ENCODE measurements at regions not wholly inside any gene's neighbourhood (a gene's known extent, or its start where the extent isn't known, plus 50 kb on each side); places are given as distances from the start of the nearest gene placed in this dataset.
"Not testable (repeated sequence)": the region's sequence is repeated elsewhere in the genome, so short reads cannot be mapped to it uniquely, and the experiment has no call there.

GRCh38 chr3:6351752-6352151 is 509.2 kb upstream of the GRM7 start:
- in situ Hi-C loops (cut with HindIII; ENCODE audit: low sequenced_read_pairs) = no loop called here
- no peak for DNase-seq (ENCODE audit: low spot score)

DNA sequence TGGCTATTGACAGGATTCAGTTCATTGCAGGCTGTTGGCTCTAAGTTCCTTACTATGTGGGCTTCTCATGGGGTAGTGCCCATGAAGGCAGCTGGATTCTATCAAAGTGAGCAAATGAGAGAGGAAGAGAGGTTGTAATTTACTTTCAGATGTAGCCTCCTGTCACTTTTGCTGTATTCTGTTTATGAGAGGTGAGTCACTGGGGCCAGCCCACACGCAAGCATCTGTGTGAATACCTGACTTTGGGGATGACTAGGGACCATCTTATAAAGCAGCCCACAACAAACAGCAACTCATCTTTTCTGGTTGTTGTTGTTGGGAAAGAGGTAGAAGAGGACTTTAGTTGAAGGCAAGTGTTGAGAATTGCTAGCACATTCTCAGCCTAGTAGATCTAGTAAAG is 506.3 kb upstream of the GRM7 start:
- DNase-seq (ENCODE audit: low spot score) = no peak
- in situ Hi-C loops (cut with HindIII; ENCODE audit: low sequenced_read_pairs) = no loop called here

GRCh38 chr3:6362406-6362805 is 498.5 kb upstream of the GRM7 start:
- DNase-seq (ENCODE audit: low spot score) = no peak
- in situ Hi-C loops (cut with HindIII; ENCODE audit: low sequenced_read_pairs) = no loop called here

DNA sequence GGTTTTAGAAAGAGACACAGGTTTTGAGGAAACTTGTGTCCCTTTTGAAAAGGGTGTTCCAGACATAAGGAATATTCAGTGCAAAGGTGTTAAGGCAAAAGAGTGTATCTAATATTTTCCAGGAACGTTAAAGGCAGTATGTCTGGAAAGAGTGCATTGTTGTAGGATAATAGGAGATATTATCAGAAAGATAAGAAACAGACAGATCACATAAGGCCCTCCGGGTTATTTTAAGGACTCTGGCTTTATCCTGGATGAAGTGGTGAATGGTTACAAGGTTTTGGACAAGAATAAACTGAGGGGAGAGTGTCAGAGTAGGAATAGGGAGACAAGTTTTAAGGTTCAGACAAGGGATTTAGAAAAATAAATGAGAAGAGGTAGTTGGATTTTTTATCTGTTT is 493.7 kb upstream of the GRM7 start:
- no peak for DNase-seq (ENCODE audit: low spot score)

DNA sequence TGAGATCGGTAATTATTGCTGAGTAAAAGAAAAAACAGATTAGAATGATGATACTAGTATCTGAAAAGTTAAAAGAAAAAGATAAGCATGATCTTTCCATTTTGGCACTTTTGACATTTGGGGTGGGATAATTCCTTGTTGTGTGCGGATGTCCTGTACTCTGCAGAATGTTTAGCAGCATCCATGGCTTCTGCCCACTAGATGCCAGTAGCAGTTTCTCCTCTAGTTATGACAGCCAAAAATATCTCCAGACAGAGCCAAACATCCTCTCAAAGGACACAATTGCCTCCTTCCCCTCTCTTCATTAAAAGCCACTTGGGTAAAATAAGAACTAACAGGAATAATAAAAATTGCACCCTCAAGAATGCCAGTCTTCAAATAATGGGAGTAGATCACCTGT is 468.8 kb upstream of the GRM7 start:
- in situ Hi-C loops (cut with HindIII; ENCODE audit: low sequenced_read_pairs) = no loop called here
- no peak for DNase-seq (ENCODE audit: low spot score)

More for the DNA sequence above, 493.7 kb upstream of the GRM7 start:
- in situ Hi-C loops (cut with HindIII; ENCODE audit: low sequenced_read_pairs) = no loop called here

DNA sequence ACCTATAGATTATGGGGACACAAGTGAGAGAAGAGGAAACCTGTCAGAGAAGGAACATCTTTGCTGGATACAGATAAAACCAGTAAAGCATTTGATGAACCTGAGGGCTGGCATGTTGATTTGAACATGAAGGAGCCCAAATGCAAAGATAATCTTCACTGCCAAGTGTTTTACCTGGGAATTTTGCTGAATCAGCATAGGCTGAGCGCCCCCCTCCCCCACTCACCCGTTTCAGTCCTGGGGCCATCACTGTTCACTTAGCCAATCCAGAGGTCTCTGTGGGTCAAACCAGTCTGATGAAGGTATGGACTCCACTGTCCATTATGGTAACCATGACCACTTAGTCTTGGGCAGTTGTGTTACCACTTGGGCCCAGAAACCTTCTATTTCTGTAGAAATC is 466.0 kb upstream of the GRM7 start:
- DNase-seq (ENCODE audit: low spot score) = no peak
- in situ Hi-C loops (cut with HindIII; ENCODE audit: low sequenced_read_pairs) = no loop called here

GRCh38 chr3:6396631-6397030 is 464.3 kb upstream of the GRM7 start:
- in situ Hi-C loops (cut with HindIII; ENCODE audit: low sequenced_read_pairs) = no loop called here
- no peak for DNase-seq (ENCODE audit: low spot score)

DNA sequence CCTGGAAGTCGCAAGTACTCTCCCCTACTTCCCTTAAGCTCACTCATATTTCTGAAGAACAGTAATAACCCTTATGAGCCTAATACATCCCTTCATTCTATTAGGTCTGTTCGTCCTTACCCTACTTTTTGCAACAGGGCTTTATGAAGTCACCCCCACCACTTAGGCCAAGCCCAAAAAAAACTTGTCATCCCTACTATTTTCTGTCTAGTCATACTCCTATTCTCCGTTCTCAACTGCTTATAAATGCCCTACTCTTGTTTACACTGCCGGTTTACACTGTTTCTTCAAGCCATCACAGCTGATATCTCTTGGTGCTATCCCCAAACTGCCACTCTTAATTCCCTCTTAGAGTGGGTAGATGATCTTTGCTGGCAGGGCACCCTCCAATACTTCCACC is 458.2 kb upstream of the GRM7 start:
- in situ Hi-C loops (cut with HindIII; ENCODE audit: low sequenced_read_pairs) = not testable (repeated sequence)

DNA sequence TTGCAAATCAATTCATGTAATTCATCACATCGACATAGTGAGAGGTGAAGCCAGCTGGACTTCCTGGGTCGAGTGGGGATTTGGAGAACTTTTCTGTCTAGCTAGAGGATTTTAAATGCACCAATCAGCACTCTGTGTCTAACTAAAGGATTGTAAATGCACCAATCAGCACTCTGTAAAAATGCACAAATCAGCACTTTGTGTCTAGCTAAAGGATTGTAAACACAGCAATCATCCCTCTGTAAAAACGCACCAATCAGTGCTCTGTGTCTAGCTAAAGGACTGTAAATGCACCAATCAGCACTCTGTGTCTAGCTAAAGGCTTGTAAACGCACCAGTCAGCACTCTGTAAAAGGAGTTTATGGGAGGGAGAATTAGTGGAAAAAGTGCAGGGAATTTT is 454.0 kb upstream of the GRM7 start:
- in situ Hi-C loops (cut with HindIII; ENCODE audit: low sequenced_read_pairs); DNase-seq (ENCODE audit: low spot score): not testable (repeated sequence)

More for the DNA sequence above, 458.2 kb upstream of the GRM7 start:
- not testable (repeated sequence) for DNase-seq (ENCODE audit: low spot score)

DNA sequence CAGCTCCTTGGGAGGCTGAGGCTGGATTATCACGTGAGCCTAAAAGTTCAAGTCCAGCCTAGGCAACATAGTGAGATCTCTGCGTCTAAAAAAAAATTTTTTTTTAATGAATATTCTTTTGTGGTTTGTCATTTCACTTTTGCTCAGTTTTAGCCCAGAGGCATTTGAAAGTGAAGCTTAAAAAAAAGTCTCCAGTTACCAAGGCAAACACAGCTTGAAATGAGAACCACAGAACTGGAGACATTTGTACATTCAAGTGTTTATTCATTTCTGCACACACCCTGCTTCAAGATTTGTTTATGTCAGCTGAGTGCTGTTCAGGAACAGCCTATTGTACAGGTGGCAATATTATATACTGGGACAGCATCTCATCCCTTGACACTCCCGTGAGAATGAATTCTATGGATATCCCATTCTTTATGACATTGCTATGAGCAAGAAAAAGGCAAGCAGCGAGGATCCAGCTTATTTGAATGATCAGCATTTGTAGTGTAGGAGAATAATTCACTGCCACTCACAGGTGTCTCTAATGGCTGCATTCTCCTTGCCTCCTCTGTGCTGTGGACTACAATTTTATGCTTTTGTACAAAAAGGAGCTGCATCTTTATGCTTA is 444.8 kb upstream of the GRM7 start:
- in situ Hi-C loops (cut with HindIII; ENCODE audit: low sequenced_read_pairs) = no loop called here

GRCh38 chr3:6417174-6417573 is 443.7 kb upstream of the GRM7 start:
- in situ Hi-C loops (cut with HindIII; ENCODE audit: low sequenced_read_pairs) = no loop called here
- DNase-seq (ENCODE audit: low spot score) = no peak

More for the DNA sequence above, 444.8 kb upstream of the GRM7 start:
- no peak for DNase-seq (ENCODE audit: low spot score)

- no peak for DNase-seq (ENCODE audit: low spot score)
- in situ Hi-C loops (cut with HindIII; ENCODE audit: low sequenced_read_pairs) = no loop called here
These were observed 442.4 kb upstream of the GRM7 start for GRCh38 chr3:6418485-6418884.

GRCh38 chr3:6421666-6422445 is 439.1 kb upstream of the GRM7 start:
- in situ Hi-C loops (cut with HindIII; ENCODE audit: low sequenced_read_pairs) = no loop called here
- DNase-seq (ENCODE audit: low spot score) = no peak

GRCh38 chr3:6425289-6425820 is 435.6 kb upstream of the GRM7 start:
- DNase-seq (ENCODE audit: low spot score) = no peak
- in situ Hi-C loops (cut with HindIII; ENCODE audit: low sequenced_read_pairs) = no loop called here

DNA sequence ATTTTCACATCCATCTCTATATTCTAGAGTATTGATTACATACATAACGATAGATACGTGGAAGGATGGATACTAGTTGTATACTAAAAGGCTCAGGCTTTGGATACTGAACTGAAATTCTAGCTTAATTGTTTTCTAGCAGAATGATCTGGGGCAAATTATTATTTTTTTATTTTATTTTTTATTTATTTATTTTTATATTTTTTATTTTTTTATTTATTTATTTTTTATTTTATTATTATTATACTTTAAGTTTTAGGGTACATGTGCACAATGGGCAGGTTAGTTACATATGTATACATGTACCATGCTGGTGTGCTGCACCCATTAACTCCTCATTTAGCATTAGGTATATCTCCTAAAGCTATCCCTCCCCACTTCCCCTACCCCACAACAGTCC is 432.6 kb upstream of the GRM7 start:
- in situ Hi-C loops (cut with HindIII; ENCODE audit: low sequenced_read_pairs); DNase-seq (ENCODE audit: low spot score): not testable (repeated sequence)

GRCh38 chr3:6435951-6436350 is 425.0 kb upstream of the GRM7 start:
- in situ Hi-C loops (cut with HindIII; ENCODE audit: low sequenced_read_pairs) = no loop called here

DNA sequence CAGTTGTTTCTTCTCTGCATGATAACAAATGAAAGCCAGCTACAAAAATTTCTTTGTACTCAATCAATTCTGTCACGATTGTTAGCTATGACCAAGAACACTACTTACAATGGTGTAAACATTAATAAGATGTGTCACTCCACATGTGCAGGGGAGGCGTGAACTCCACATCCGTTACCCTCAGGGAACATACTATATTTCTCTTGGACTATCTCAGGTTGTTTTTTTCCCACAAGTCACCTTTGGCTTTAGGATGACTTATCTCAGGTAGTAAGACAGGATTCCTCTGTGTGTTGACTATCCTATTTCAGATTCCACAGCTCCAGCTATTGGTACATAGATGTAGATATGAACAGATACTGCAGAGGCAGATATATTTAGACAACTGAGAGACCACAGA is 423.3 kb upstream of the GRM7 start:
- no peak for DNase-seq (ENCODE audit: low spot score)
- in situ Hi-C loops (cut with HindIII; ENCODE audit: low sequenced_read_pairs) = no loop called here

More at GRCh38 chr3:6435951-6436350, 425.0 kb upstream of the GRM7 start:
- DNase-seq (ENCODE audit: low spot score) = no peak

GRCh38 chr3:6438031-6438430 is 422.9 kb upstream of the GRM7 start:
- no peak for DNase-seq (ENCODE audit: low spot score)
- in situ Hi-C loops (cut with HindIII; ENCODE audit: low sequenced_read_pairs) = no loop called here

GRCh38 chr3:6439226-6439625 is 421.7 kb upstream of the GRM7 start:
- in situ Hi-C loops (cut with HindIII; ENCODE audit: low sequenced_read_pairs) = no loop called here
- no peak for DNase-seq (ENCODE audit: low spot score)

- DNase-seq (ENCODE audit: low spot score) = no peak
- in situ Hi-C loops (cut with HindIII; ENCODE audit: low sequenced_read_pairs) = no loop called here
These were observed 421.1 kb upstream of the GRM7 start for GRCh38 chr3:6439824-6440223.

Measured in G401 (cell line).